ENCODE measurements at regions not wholly inside any gene's neighbourhood (a gene's known extent, or its start where the extent isn't known, plus 50 kb on each side); places are given as distances from the start of the nearest gene placed in this dataset.

GRCh38 chr2:20540587-20541293, 93.9 kb downstream of the RHOB start:
- DNase-seq: no peak

GRCh38 chr2:20541294-20541640, 94.4 kb downstream of the RHOB start:
- DNase-seq: no peak

- no peak for DNase-seq
Measured at GRCh38 chr2:20541651-20542050, 94.8 kb downstream of the RHOB start.

GRCh38 chr2:20542269-20542668, 95.4 kb downstream of the RHOB start:
- DNase-seq: no peak

GRCh38 chr2:20542746-20543468, 96.0 kb downstream of the RHOB start:
- DNase-seq: no peak

- no peak for DNase-seq
Measured at GRCh38 chr2:20543469-20544152, 96.7 kb downstream of the RHOB start.

GRCh38 chr2:20544153-20544747, 97.4 kb downstream of the RHOB start:
- DNase-seq: no peak

- DNase-seq: no peak
Measured at GRCh38 chr2:20549144-20549543, 101.8 kb downstream of the HS1BP3 start.

GRCh38 chr2:20549691-20550348, 101.1 kb downstream of the HS1BP3 start:
- DNase-seq: no peak

- DNase-seq: peak; percentile 52
Measured at GRCh38 chr2:20551260-20551944, 99.5 kb downstream of the HS1BP3 start.

GRCh38 chr2:20551945-20552328, 99.0 kb downstream of the HS1BP3 start:
- DNase-seq: no peak

GRCh38 chr2:20552847-20553246, 98.1 kb downstream of the HS1BP3 start:
- no peak for DNase-seq

GRCh38 chr2:20553580-20553979, 97.3 kb downstream of the HS1BP3 start:
- no peak for DNase-seq

- no peak for DNase-seq
Measured at GRCh38 chr2:20555954-20556353, 94.9 kb downstream of the HS1BP3 start.

- peak; percentile 46 for DNase-seq
Measured at GRCh38 chr2:20556756-20557155, 94.1 kb downstream of the HS1BP3 start.

- DNase-seq: no peak
Measured at GRCh38 chr2:20557226-20557625, 93.7 kb downstream of the HS1BP3 start.

- DNase-seq: no peak
Measured at GRCh38 chr2:20557635-20558034, 93.3 kb downstream of the HS1BP3 start.

- DNase-seq: no peak
Measured at GRCh38 chr2:20558391-20559150, 92.3 kb downstream of the HS1BP3 start.

GRCh38 chr2:20559277-20559676, 91.6 kb downstream of the HS1BP3 start:
- DNase-seq: no peak

GRCh38 chr2:20560011-20560410, 90.9 kb downstream of the HS1BP3 start:
- DNase-seq: no peak

- no peak for DNase-seq
Measured at GRCh38 chr2:20560891-20561636, 89.8 kb downstream of the HS1BP3 start.

Data from dermis blood vessel endothelial cell (primary cell).